ENCODE measurements at regions not wholly inside any gene's neighbourhood (a gene's known extent, or its start where the extent isn't known, plus 50 kb on each side); places are given as distances from the start of the nearest gene placed in this dataset.

- TF ChIP-seq CTCF (IDR thresholded peaks at IDR 0.05; ENCODE audit: low read depth, low read length) (no peak), EZH2phosphoT487 (IDR thresholded peaks at IDR 0.05; ENCODE audit: low read depth) (no peak)
Measured at GRCh38 chr17:34066528-34066927, 188.6 kb upstream of the CCL2 start.

Data from OCI-LY3 (cell line).